Thymus (tissue), 11 donors: ENCODE measurements at regions not wholly inside any gene's neighbourhood (a gene's known extent, or its start where the extent isn't known, plus 50 kb on each side); places are given as distances from the start of the nearest gene placed in this dataset.
"Not testable (repeated sequence)": the region's sequence is repeated elsewhere in the genome, so short reads cannot be mapped to it uniquely, and the experiment has no call there.

ENCODE experiments used
- DNase-seq, 9 donors: peaks; one replicate each; pipeline ENCODE4 v3.0.0-alpha.2; 2013; ENCODE audit warnings: low spot score in 9 of 9, low read depth in 6 of 9, missing footprints in 1 of 9
- H3K27ac ChIP-seq, 2 donors: one replicate each; pipeline ENCODE4 v1.5.1; 2013; ENCODE audit warnings: control low read depth in 1 of 2, low read depth in 1 of 2, low read length in 1 of 2, mild to moderate bottlenecking in 1 of 2, moderate library complexity in 1 of 2
- H3K27me3 ChIP-seq, 2 donors: one replicate each; pipeline ENCODE4 v1.5.1; 2013; ENCODE audit warnings: low read length in 1 of 2; ENCODE audit not compliant: control insufficient read depth in 2 of 2, insufficient read depth in 1 of 2
- H3K36me3 ChIP-seq, 2 donors: one replicate each; pipeline ENCODE4 v1.5.1; 2013; ENCODE audit warnings: low read length in 1 of 2, mild to moderate bottlenecking in 1 of 2, moderate library complexity in 1 of 2; ENCODE audit not compliant: control insufficient read depth in 2 of 2, insufficient read depth in 2 of 2
- H3K4me1 ChIP-seq, 2 donors: one replicate each; pipeline ENCODE4 v1.5.1; 2013; ENCODE audit warnings: low read length in 2 of 2; ENCODE audit not compliant: control insufficient read depth in 2 of 2, insufficient read depth in 2 of 2
- H3K4me3 ChIP-seq, 2 donors: one replicate each; pipeline ENCODE4 v1.5.1; 2013; ENCODE audit warnings: low read length in 2 of 2, control low read depth in 1 of 2, mild to moderate bottlenecking in 1 of 2
- H3K9me3 ChIP-seq, 2 donors: one replicate each; pipeline ENCODE4 v1.5.1; 2013; ENCODE audit warnings: low read length in 1 of 2, mild to moderate bottlenecking in 1 of 2; ENCODE audit not compliant: control insufficient read depth in 2 of 2, insufficient read depth in 1 of 2
- WGBS: extraction: QIAGEN DNeasy Blood & Tissue Kit; methylation state at CpG from one replicate; pipeline ENCODE4 v1.1.7; 2013; 5-methylcytosine and 5-hydroxymethylcytosine counted together
- donor health status: healthy.

GRCh38 chr16:62277942-62278341 lies 241.7 kb upstream of the CDH8 start:
- Histone ChIP-seq H3K4me1 (no peaks in the 10 kb centered on the region), H3K4me3 (no peak overlapping the region), H3K27me3 (no peaks in the 10 kb centered on the region), H3K9me3 (no peaks in the 10 kb centered on the region), H3K27ac (no peak overlapping the region), H3K36me3 (no peaks in the 10 kb centered on the region)
- 89% methylated on average over 2 of the region's 2 CpGs for WGBS
- DNase-seq, result no peak

DNA sequence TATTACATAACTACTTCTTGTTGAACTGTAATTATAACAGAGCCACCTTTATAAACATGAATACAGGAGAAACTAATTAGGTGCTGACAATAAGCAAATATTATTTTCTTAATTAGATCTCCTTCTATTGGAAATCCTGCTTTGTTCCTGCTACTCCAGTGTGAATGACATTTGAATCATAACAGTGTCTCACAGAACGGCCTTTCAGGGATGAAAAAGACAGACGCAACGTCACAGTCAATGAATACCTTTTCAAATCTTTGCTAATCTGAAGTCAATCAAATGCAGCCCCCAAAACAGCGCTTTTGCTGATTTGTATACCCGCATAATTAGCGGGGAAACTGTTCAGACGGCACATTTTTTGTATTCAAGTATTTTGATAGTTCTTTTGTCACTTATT lies 240.4 kb upstream of the CDH8 start:
- Histone ChIP-seq H3K36me3 (no peaks in the 10 kb centered on the region), H3K27me3 (no peaks in the 10 kb centered on the region), H3K9me3 (no peaks in the 10 kb centered on the region), H3K4me3 (no peak overlapping the region), H3K4me1 (no peaks in the 10 kb centered on the region), H3K27ac (no peak overlapping the region)
- WGBS, result 83% methylated on average over 7 of the region's 7 CpGs
- DNase-seq, result no peak

DNA sequence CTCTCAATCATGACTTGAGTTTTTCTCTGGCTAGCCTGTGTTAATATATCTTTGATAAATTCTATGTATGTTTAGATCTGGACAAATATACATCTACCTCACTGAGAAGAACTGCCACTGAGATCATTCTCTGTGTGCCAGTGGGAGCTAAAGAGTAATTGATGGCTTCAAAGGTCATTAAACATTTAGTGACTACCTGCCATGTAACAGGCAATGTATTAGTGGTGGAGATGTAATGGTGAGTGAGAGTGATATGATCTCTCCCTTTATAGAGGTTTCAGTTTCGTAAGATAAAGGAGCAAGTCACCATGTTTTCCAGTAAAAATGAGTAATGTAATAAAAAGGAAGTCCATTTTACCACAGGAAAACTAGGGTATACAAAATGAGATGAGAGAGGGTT lies 235.8 kb upstream of the CDH8 start:
- H3K27me3 ChIP-seq, result no peaks in the 10 kb centered on the region
- DNase-seq, result no peak
- H3K4me3 ChIP-seq, result no peak overlapping the region
- WGBS, result 63% methylated on average over 1 of the region's 1 CpG
- no peaks in the 10 kb centered on the region for H3K36me3 ChIP-seq
- H3K27ac ChIP-seq, result no peak overlapping the region
- H3K9me3 ChIP-seq, result no peaks in the 10 kb centered on the region
- H3K4me1 ChIP-seq, result no peaks in the 10 kb centered on the region

GRCh38 chr16:62261760-62262159 lies 225.5 kb upstream of the CDH8 start:
- Histone ChIP-seq H3K27me3 (no peaks in the 10 kb centered on the region), H3K4me1 (no peaks in the 10 kb centered on the region), H3K27ac (no peak overlapping the region), H3K36me3 (no peaks in the 10 kb centered on the region), H3K9me3 (no peaks in the 10 kb centered on the region), H3K4me3 (no peak overlapping the region)
- WGBS, result 84% methylated on average over 3 of the region's 3 CpGs
- no peak for DNase-seq

DNA sequence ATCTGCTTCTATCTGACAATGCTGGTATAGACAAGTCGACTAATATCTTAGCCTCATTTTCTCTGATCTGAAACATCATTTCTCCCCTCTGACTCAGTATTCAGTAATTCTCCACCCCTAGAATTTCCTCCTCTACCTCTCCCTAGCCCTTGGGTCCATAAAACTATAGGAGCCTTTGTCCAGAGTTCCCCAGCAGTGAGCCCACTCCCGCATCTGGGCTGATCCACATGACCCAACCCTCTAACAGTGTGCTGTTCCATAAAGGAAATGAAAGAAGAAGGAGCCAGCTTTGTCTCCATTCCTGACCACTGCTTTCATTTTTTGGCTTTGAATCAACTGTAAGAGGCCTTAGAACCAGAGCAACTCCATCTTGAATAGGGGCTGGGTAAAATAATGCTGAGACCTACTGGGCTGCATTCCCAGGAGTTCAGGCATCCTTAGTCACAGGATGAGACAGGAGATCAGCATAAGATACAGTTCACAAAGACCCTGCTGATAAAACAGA lies 222.7 kb upstream of the CDH8 start:
- H3K4me3 ChIP-seq, H3K27ac ChIP-seq, H3K4me1 ChIP-seq, H3K36me3 ChIP-seq, H3K27me3 ChIP-seq, DNase-seq, H3K9me3 ChIP-seq: not testable (repeated sequence)
- WGBS, result 93% methylated on average over 2 of the region's 2 CpGs

DNA sequence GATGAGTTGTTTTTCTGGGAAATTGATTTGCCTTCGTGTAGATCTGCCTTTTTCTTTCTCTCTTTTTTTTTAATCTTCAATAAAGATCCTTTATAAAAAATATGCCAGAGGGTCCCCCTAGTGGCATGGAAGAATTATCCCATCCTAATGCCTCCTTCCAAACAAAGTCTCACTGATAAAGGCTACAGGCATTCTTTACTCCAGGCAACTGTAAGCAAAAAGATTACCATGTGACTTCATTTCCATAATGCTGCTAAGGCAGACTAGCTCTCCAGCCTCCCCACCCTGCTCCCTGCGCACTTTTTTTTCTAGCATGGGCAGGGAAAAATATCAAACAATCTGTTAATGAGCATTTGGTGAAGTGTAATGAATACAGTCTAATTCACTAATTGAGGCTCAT lies 220.2 kb upstream of the CDH8 start:
- 34% methylated on average over 2 of the region's 2 CpGs for WGBS
- DNase-seq, result no peak
- H3K9me3 ChIP-seq, result no peaks in the 10 kb centered on the region
- H3K27me3 ChIP-seq, result no peaks in the 10 kb centered on the region
- no peak overlapping the region for H3K4me3 ChIP-seq
- no peaks in the 10 kb centered on the region for H3K4me1 ChIP-seq
- no peaks in the 10 kb centered on the region for H3K36me3 ChIP-seq
- H3K27ac ChIP-seq, result no peak overlapping the region

- no peaks in the 10 kb centered on the region for H3K27me3 ChIP-seq
- DNase-seq, result no peak
- no peaks in the 10 kb centered on the region for H3K36me3 ChIP-seq
- H3K4me3 ChIP-seq, result no peak overlapping the region
- no peaks in the 10 kb centered on the region for H3K4me1 ChIP-seq
- H3K9me3 ChIP-seq, result no peaks in the 10 kb centered on the region
- H3K27ac ChIP-seq, result no peak overlapping the region
Measured at GRCh38 chr16:62254847-62255246, 218.6 kb upstream of the CDH8 start.

DNA sequence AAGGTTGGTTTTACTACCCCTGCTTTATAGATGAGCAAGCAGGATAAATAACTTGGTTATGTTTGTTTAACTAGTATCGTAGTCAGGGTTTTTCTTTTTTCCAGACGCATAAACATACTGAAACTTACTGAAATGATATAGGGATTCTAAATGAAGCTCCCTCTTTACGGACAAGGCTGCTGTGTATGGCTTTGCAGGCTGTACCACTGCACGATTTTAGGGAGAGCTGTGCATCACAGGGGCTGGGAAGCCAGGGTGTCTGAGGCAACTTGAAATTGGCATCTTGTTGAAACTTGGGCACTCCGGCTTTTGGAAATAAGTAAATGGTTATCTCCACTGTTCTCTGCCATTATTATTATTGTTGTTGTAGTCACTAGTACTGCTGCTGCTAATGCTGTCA lies 218.1 kb upstream of the CDH8 start:
- 92% methylated on average over 5 of the region's 5 CpGs for whole genome bisulfite sequencing
- Histone ChIP-seq H3K9me3 (no peaks in the 10 kb centered on the region), H3K4me1 (no peaks in the 10 kb centered on the region), H3K36me3 (no peaks in the 10 kb centered on the region), H3K27ac (no peak overlapping the region), H3K4me3 (no peak overlapping the region), H3K27me3 (no peaks in the 10 kb centered on the region)
- DNase-seq, result no peak

DNA sequence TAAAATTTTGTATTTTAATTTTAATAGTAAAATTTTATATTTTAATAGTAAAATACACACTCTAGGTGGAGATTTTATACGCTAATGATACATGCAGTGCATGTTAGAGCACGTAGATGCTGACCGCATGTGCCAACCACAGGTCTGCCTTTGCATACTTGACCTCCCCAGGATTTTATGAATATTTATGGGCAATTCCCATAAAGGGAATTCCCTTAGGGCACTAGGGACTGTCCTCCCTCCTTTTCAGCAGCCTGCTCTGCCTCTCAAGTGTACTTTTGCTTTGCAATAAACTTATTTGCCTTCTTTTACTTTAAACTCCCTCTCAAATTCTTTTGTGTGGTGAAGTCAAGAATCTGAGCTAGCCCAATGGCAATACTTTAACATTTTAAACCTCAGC lies 217.7 kb upstream of the CDH8 start:
- H3K27me3 ChIP-seq, result no peaks in the 10 kb centered on the region
- 87% methylated on average over 3 of the region's 3 CpGs for WGBS

GRCh38 chr16:62249069-62249468 lies 212.8 kb upstream of the CDH8 start:
- H3K9me3 ChIP-seq, result no peaks in the 10 kb centered on the region
- WGBS, result 92% methylated on average over 3 of the region's 3 CpGs
- no peak for DNase-seq
- no peak overlapping the region for H3K4me3 ChIP-seq
- H3K4me1 ChIP-seq, result no peaks in the 10 kb centered on the region
- no peaks in the 10 kb centered on the region for H3K27me3 ChIP-seq
- no peak overlapping the region for H3K27ac ChIP-seq
- H3K36me3 ChIP-seq, result no peaks in the 10 kb centered on the region

More for the DNA sequence above, 217.7 kb upstream of the CDH8 start:
- H3K4me3 ChIP-seq, result no peak overlapping the region
- no peak for DNase-seq
- H3K4me1 ChIP-seq, result no peaks in the 10 kb centered on the region
- no peaks in the 10 kb centered on the region for H3K9me3 ChIP-seq
- H3K27ac ChIP-seq, result no peak overlapping the region
- H3K36me3 ChIP-seq, result no peaks in the 10 kb centered on the region
